ENCODE measurements at regions not wholly inside any gene's neighbourhood (a gene's known extent, or its start where the extent isn't known, plus 50 kb on each side); places are given as distances from the start of the nearest gene placed in this dataset.

GRCh38 chr7:135847242-135847641, 98.6 kb upstream of the FAM180A start:
- no peak for TF ChIP-seq CTCF (IDR thresholded peaks at IDR 0.05)
- Mint-ChIP-seq H3K36me3 (ENCODE audit: low read depth) (no peaks in the 10 kb centered on the region), H3K9me3 (ENCODE audit: low read depth) (peaks cover 3% of the 10 kb centered on the region), H3K27ac (ENCODE audit: unreplicated experiment) (no peak overlapping the region), H3K4me3 (ENCODE audit: unreplicated experiment) (no peak overlapping the region), H3K27me3 (ENCODE audit: low read depth) (peaks cover 3% of the 10 kb centered on the region), H3K4me1 (ENCODE audit: low read depth) (no peaks in the 10 kb centered on the region)
- DNase-seq (ENCODE audit: low spot score) = no peak

GRCh38 chr7:135846339-135846738, 97.7 kb upstream of the FAM180A start:
- no peak for DNase-seq (ENCODE audit: low spot score)
- Mint-ChIP-seq H3K4me1 (ENCODE audit: low read depth) (no peaks in the 10 kb centered on the region), H3K4me3 (ENCODE audit: unreplicated experiment) (no peak overlapping the region), H3K27ac (ENCODE audit: unreplicated experiment) (no peak overlapping the region), H3K27me3 (ENCODE audit: low read depth) (peaks cover 9% of the 10 kb centered on the region), H3K36me3 (ENCODE audit: low read depth) (no peaks in the 10 kb centered on the region), H3K9me3 (ENCODE audit: low read depth) (no peaks in the 10 kb centered on the region)
- no peak for TF ChIP-seq CTCF (IDR thresholded peaks at IDR 0.05)

- no peak for TF ChIP-seq CTCF (IDR thresholded peaks at IDR 0.05)
- no peak for DNase-seq (ENCODE audit: low spot score)
- no peak overlapping the region for H3K27ac Mint-ChIP-seq (ENCODE audit: unreplicated experiment)
- H3K4me1 Mint-ChIP-seq (ENCODE audit: low read depth) = no peaks in the 10 kb centered on the region
- H3K9me3 Mint-ChIP-seq (ENCODE audit: low read depth) = no peaks in the 10 kb centered on the region
- H3K4me3 Mint-ChIP-seq (ENCODE audit: unreplicated experiment) = no peak overlapping the region
- H3K36me3 Mint-ChIP-seq (ENCODE audit: low read depth) = no peaks in the 10 kb centered on the region
- peaks cover 10% of the 10 kb centered on the region for H3K27me3 Mint-ChIP-seq (ENCODE audit: low read depth)
These were observed 96.9 kb upstream of the FAM180A start for GRCh38 chr7:135845415-135846075.

GRCh38 chr7:135844903-135845302, 96.3 kb upstream of the FAM180A start:
- H3K27ac Mint-ChIP-seq (ENCODE audit: unreplicated experiment) = no peak overlapping the region
- H3K4me3 Mint-ChIP-seq (ENCODE audit: unreplicated experiment) = no peak overlapping the region
- no peak for TF ChIP-seq CTCF (IDR thresholded peaks at IDR 0.05)
- no peaks in the 10 kb centered on the region for H3K36me3 Mint-ChIP-seq (ENCODE audit: low read depth)
- H3K4me1 Mint-ChIP-seq (ENCODE audit: low read depth) = no peaks in the 10 kb centered on the region
- no peak for DNase-seq (ENCODE audit: low spot score)
- H3K9me3 Mint-ChIP-seq (ENCODE audit: low read depth) = no peaks in the 10 kb centered on the region
- H3K27me3 Mint-ChIP-seq (ENCODE audit: low read depth) = peaks cover 10% of the 10 kb centered on the region

GRCh38 chr7:135843214-135843613, 94.6 kb upstream of the FAM180A start:
- Mint-ChIP-seq H3K27me3 (ENCODE audit: low read depth) (peaks cover 10% of the 10 kb centered on the region), H3K4me1 (ENCODE audit: low read depth) (no peaks in the 10 kb centered on the region), H3K4me3 (ENCODE audit: unreplicated experiment) (no peak overlapping the region), H3K9me3 (ENCODE audit: low read depth) (no peaks in the 10 kb centered on the region), H3K27ac (ENCODE audit: unreplicated experiment) (no peak overlapping the region), H3K36me3 (ENCODE audit: low read depth) (no peaks in the 10 kb centered on the region)
- TF ChIP-seq CTCF (IDR thresholded peaks at IDR 0.05) = no peak
- DNase-seq (ENCODE audit: low spot score) = no peak

Measured in chondrocyte (in vitro differentiated cells).